ENCODE measurements at regions not wholly inside any gene's neighbourhood (a gene's known extent, or its start where the extent isn't known, plus 50 kb on each side); places are given as distances from the start of the nearest gene placed in this dataset.

DNA sequence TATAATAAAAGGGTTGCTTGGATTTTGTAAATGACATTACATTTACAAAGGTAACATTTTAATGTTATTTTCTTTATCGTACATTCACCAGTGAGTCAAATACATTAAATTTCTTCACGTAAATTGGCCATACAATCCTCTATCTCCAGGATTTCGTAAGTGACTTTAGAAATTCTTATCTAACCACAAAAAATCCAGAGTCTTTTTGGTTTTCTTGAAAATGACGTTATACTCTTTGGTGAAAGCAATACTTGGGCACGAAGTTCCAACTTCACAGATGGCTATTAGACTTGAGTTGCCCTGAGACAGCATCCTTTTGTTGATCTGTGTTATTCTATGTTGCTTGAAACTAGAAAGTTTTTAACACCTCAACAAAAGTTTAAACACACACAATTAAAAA is 87.4 kb upstream of the CDH10 start:
- H3K9me3 ChIP-seq (ENCODE audit: control extremely low read depth in 1 of 5, control insufficient read depth in 4 of 5, insufficient read depth in 2 of 5, low read depth in 1 of 5, low read length in 4 of 5), result no peaks in the 10 kb centered on the region
- 84% methylated on average over 3 of the region's 5 CpGs for WGBS (ENCODE audit: insufficient coverage)
- POLR2A ChIA-PET, result no interaction called here
- H3K27me3 ChIP-seq (replicated peaks in 2 of 5; ENCODE audit: control insufficient read depth in 4 of 5, insufficient read depth in 5 of 5, low read length in 4 of 5), result no peaks in the 10 kb centered on the region
- DNase-seq, result no peak
- H3K4me3 ChIP-seq (ENCODE audit: control insufficient read depth in 1 of 7, extremely low read depth in 1 of 7, insufficient read depth in 4 of 7, low read depth in 2 of 7, low read length in 6 of 7), result no peak overlapping the region
- H3K4me1 ChIP-seq (ENCODE audit: control extremely low read depth in 1 of 4, control insufficient read depth in 4 of 4, insufficient read depth in 4 of 4, low read length in 3 of 4), result no peaks in the 10 kb centered on the region
- CTCF ChIA-PET, result no interaction called here
- no peak overlapping the region for H3K27ac ChIP-seq (ENCODE audit: insufficient read depth in 1 of 2, low read depth in 1 of 2, low read length in 2 of 2, poor library complexity in 1 of 2, severe bottlenecking in 2 of 2)
- no peaks in the 10 kb centered on the region for H3K36me3 ChIP-seq (ENCODE audit: control insufficient read depth in 4 of 4, insufficient read depth in 4 of 4, low read length in 3 of 4)

- no peaks in the 10 kb centered on the region for H3K27me3 ChIP-seq (replicated peaks in 2 of 5; ENCODE audit: control insufficient read depth in 4 of 5, insufficient read depth in 5 of 5, low read length in 4 of 5)
- H3K27ac ChIP-seq (ENCODE audit: insufficient read depth in 1 of 2, low read depth in 1 of 2, low read length in 2 of 2, poor library complexity in 1 of 2, severe bottlenecking in 2 of 2), result no peak overlapping the region
- ChIA-PET POLR2A (no interaction called here), CTCF (no interaction called here)
- H3K4me1 ChIP-seq (ENCODE audit: control extremely low read depth in 1 of 4, control insufficient read depth in 4 of 4, insufficient read depth in 4 of 4, low read length in 3 of 4), result no peaks in the 10 kb centered on the region
- H3K36me3 ChIP-seq (ENCODE audit: control insufficient read depth in 4 of 4, insufficient read depth in 4 of 4, low read length in 3 of 4), result no peaks in the 10 kb centered on the region
- DNase-seq, result no peak
- peaks cover 0 to 3% (median 0%) of the 10 kb centered on the region in 5 experiments for H3K9me3 ChIP-seq (ENCODE audit: control extremely low read depth in 1 of 5, control insufficient read depth in 4 of 5, insufficient read depth in 2 of 5, low read depth in 1 of 5, low read length in 4 of 5)
- WGBS (ENCODE audit: insufficient coverage), result no CpG with 5 or more reads among the region's 3 CpGs
- H3K4me3 ChIP-seq (ENCODE audit: control insufficient read depth in 1 of 7, extremely low read depth in 1 of 7, insufficient read depth in 4 of 7, low read depth in 2 of 7, low read length in 6 of 7), result no peak overlapping the region
Measured at GRCh38 chr5:24720743-24721142, 76.0 kb upstream of the CDH10 start.

DNA sequence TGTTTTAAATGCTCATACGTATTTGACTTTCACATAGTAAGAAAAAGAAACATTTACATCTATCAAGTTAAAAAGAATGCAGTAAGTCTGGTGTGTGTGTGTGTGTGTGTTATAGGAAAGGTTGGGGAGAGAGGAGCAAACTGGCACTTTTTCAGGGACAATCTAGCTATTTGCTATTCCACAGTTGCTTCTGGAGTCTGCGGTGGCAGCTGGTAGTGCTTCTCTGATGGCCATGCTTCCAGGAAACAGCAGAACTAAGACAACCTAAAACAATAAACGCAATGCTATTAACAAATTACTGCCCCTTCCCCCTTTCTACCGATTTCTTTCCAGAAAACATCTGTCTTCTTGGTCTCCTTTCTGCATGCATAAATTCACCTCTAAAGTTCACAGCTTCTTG is 70.0 kb upstream of the CDH10 start:
- Histone ChIP-seq H3K4me3 (ENCODE audit: control insufficient read depth in 1 of 7, extremely low read depth in 1 of 7, insufficient read depth in 4 of 7, low read depth in 2 of 7, low read length in 6 of 7) (peak overlapping the region in 3 of 7 experiments; percentile 17 to 56 (median 44)), H3K9me3 (ENCODE audit: control extremely low read depth in 1 of 5, control insufficient read depth in 4 of 5, insufficient read depth in 2 of 5, low read depth in 1 of 5, low read length in 4 of 5) (no peaks in the 10 kb centered on the region), H3K4me1 (ENCODE audit: control extremely low read depth in 1 of 4, control insufficient read depth in 4 of 4, insufficient read depth in 4 of 4, low read length in 3 of 4) (no peaks in the 10 kb centered on the region), H3K36me3 (ENCODE audit: control insufficient read depth in 4 of 4, insufficient read depth in 4 of 4, low read length in 3 of 4) (no peaks in the 10 kb centered on the region), H3K27ac (ENCODE audit: insufficient read depth in 1 of 2, low read depth in 1 of 2, low read length in 2 of 2, poor library complexity in 1 of 2, severe bottlenecking in 2 of 2) (no peak overlapping the region), H3K27me3 (replicated peaks in 2 of 5; ENCODE audit: control insufficient read depth in 4 of 5, insufficient read depth in 5 of 5, low read length in 4 of 5) (no peaks in the 10 kb centered on the region)
- ChIA-PET POLR2A (no interaction called here), CTCF (no interaction called here)
- DNase-seq, result peak in 1 of 3 donors; percentile 1
- WGBS (ENCODE audit: insufficient coverage), result 69% methylated on average over 3 of the region's 4 CpGs

DNA sequence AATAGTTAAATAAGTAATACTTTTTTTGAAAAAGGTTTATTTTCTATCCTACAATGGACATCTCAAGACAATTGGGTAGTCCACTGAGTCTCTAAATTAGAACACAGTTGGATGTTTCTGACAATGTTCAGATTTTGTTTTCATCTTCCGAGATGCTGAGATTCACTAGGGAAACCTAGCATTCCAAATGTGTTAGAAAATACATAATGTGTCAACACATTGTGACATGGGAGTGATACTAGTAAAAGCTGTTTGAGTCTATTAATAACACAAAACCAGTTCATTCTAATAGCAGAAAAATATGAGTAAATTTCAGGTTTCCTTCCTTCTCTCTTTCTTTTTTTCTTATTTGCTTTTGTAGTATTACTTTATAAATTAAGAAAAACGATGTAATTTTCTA is 68.2 kb upstream of the CDH10 start:
- DNase-seq, result no peak
- Histone ChIP-seq H3K9me3 (ENCODE audit: control extremely low read depth in 1 of 5, control insufficient read depth in 4 of 5, insufficient read depth in 2 of 5, low read depth in 1 of 5, low read length in 4 of 5) (no peaks in the 10 kb centered on the region), H3K36me3 (ENCODE audit: control insufficient read depth in 4 of 4, insufficient read depth in 4 of 4, low read length in 3 of 4) (no peaks in the 10 kb centered on the region), H3K4me1 (ENCODE audit: control extremely low read depth in 1 of 4, control insufficient read depth in 4 of 4, insufficient read depth in 4 of 4, low read length in 3 of 4) (no peaks in the 10 kb centered on the region), H3K27me3 (replicated peaks in 2 of 5; ENCODE audit: control insufficient read depth in 4 of 5, insufficient read depth in 5 of 5, low read length in 4 of 5) (no peaks in the 10 kb centered on the region), H3K27ac (ENCODE audit: insufficient read depth in 1 of 2, low read depth in 1 of 2, low read length in 2 of 2, poor library complexity in 1 of 2, severe bottlenecking in 2 of 2) (no peak overlapping the region), H3K4me3 (ENCODE audit: control insufficient read depth in 1 of 7, extremely low read depth in 1 of 7, insufficient read depth in 4 of 7, low read depth in 2 of 7, low read length in 6 of 7) (no peak overlapping the region)
- ChIA-PET POLR2A (no interaction called here), CTCF (no interaction called here)
- WGBS (ENCODE audit: insufficient coverage), result no CpG with 5 or more reads among the region's 2 CpGs

DNA sequence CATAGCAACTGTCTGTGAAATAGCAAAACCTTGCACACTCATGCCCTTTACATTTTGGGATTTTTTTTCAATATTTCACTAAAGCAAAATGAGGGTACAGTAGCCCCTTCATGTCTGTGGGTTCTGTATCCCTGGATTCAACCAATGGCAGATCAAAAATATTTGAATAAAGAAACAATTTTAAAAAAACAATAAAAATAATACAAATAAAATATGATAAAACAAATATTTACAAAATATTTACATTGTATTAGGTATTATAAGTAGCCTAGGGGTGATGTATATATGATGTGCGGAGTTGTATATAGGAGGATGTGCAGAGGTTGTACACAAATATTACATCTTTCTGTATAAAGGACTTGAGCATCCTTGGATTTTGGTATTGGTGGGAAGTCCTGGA is 67.3 kb upstream of the CDH10 start:
- no CpG with 5 or more reads among the region's 1 CpG for WGBS (ENCODE audit: insufficient coverage)
- no peaks in the 10 kb centered on the region for H3K27me3 ChIP-seq (replicated peaks in 2 of 5; ENCODE audit: control insufficient read depth in 4 of 5, insufficient read depth in 5 of 5, low read length in 4 of 5)
- no peaks in the 10 kb centered on the region for H3K9me3 ChIP-seq (ENCODE audit: control extremely low read depth in 1 of 5, control insufficient read depth in 4 of 5, insufficient read depth in 2 of 5, low read depth in 1 of 5, low read length in 4 of 5)
- no peak overlapping the region for H3K27ac ChIP-seq (ENCODE audit: insufficient read depth in 1 of 2, low read depth in 1 of 2, low read length in 2 of 2, poor library complexity in 1 of 2, severe bottlenecking in 2 of 2)
- no peak for DNase-seq
- no peaks in the 10 kb centered on the region for H3K36me3 ChIP-seq (ENCODE audit: control insufficient read depth in 4 of 4, insufficient read depth in 4 of 4, low read length in 3 of 4)
- POLR2A ChIA-PET, result no interaction called here
- CTCF ChIA-PET, result no interaction called here
- no peak overlapping the region for H3K4me3 ChIP-seq (ENCODE audit: control insufficient read depth in 1 of 7, extremely low read depth in 1 of 7, insufficient read depth in 4 of 7, low read depth in 2 of 7, low read length in 6 of 7)
- H3K4me1 ChIP-seq (ENCODE audit: control extremely low read depth in 1 of 4, control insufficient read depth in 4 of 4, insufficient read depth in 4 of 4, low read length in 3 of 4), result no peaks in the 10 kb centered on the region

DNA sequence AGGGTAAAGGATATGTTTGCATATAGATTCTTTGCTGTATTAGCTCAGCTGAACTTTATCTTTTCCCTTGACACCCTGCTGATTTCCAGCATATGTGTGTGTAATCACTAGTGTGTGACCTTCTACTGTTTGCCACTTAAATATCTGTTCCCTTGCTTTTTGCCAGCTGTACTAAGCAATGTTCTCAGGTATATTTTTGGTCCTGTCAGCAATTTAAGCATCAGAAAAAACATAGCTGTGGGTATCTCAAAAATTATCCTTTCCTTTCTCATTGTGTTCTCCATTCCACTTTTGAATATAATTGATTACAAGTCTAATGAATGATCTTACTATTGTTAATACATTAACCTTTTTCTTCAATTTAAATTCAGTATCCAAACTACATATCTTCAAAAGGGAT is 59.2 kb upstream of the CDH10 start:
- no peak overlapping the region for H3K27ac ChIP-seq (ENCODE audit: insufficient read depth in 1 of 2, low read depth in 1 of 2, low read length in 2 of 2, poor library complexity in 1 of 2, severe bottlenecking in 2 of 2)
- CTCF ChIA-PET, result no interaction called here
- no peaks in the 10 kb centered on the region for H3K27me3 ChIP-seq (replicated peaks in 2 of 5; ENCODE audit: control insufficient read depth in 4 of 5, insufficient read depth in 5 of 5, low read length in 4 of 5)
- POLR2A ChIA-PET, result no interaction called here
- no peaks in the 10 kb centered on the region for H3K9me3 ChIP-seq (ENCODE audit: control extremely low read depth in 1 of 5, control insufficient read depth in 4 of 5, insufficient read depth in 2 of 5, low read depth in 1 of 5, low read length in 4 of 5)
- H3K4me3 ChIP-seq (ENCODE audit: control insufficient read depth in 1 of 7, extremely low read depth in 1 of 7, insufficient read depth in 4 of 7, low read depth in 2 of 7, low read length in 6 of 7), result no peak overlapping the region
- H3K4me1 ChIP-seq (ENCODE audit: control extremely low read depth in 1 of 4, control insufficient read depth in 4 of 4, insufficient read depth in 4 of 4, low read length in 3 of 4), result no peaks in the 10 kb centered on the region
- DNase-seq, result no peak
- H3K36me3 ChIP-seq (ENCODE audit: control insufficient read depth in 4 of 4, insufficient read depth in 4 of 4, low read length in 3 of 4), result no peaks in the 10 kb centered on the region
